Caco-2 (cell line): ENCODE measurements at regions not wholly inside any gene's neighbourhood (a gene's known extent, or its start where the extent isn't known, plus 50 kb on each side); places are given as distances from the start of the nearest gene placed in this dataset.

Experiments used
- BruUV-seq: library from RNA; stranded (reverse); fragments of 400-500 nt; replicated peaks from 2 replicates; lab custom pipeline; 2021; lab: Mats Ljungman, UMichigan
- CTCF ChIA-PET: fragments of 300-600 bp; sonication (Branson Sonifier 250); formaldehyde crosslinking; loops from one replicate; lab custom pipeline; 2022; ENCODE audit warnings: antibody characterized with exemption; lab: Charles Lee
- POLR2A ChIA-PET: fragments of 300-600 bp; sonication (Branson Sonifier 250); formaldehyde crosslinking; loops from one replicate; lab custom pipeline; 2022; ENCODE audit warnings: antibody characterized with exemption; lab: Charles Lee
- DNase-seq, 2 experiments: peaks; one replicate each; pipeline versions ENCODE4 v3.0.0 to v3.0.0-alpha.2; 2020 to 2022
- H3K27me3 ChIP-seq: replicated peaks from 2 replicates; pipeline ENCODE4 v1.6.0; 2011; ENCODE audit warnings: low read length; ENCODE audit not compliant: control insufficient read depth, insufficient read depth
- H3K36me3 ChIP-seq: 2 replicates; pipeline ENCODE4 v1.5.1; 2011; ENCODE audit warnings: low read length; ENCODE audit not compliant: control insufficient read depth, insufficient read depth
- H3K4me1 ChIP-seq: fragments of 250-450 bp; sonication (Bioruptor Pico); 2 replicates; pipeline ENCODE4 v1.5.1; 2020; ENCODE audit warnings: mild to moderate bottlenecking
- H3K4me3 ChIP-seq: 2 replicates; pipeline ENCODE4 v1.5.1; 2011; ENCODE audit warnings: low read depth, mild to moderate bottlenecking, control low read depth, low read length
- H3K9me3 ChIP-seq: fragments of 250-450 bp; sonication (Bioruptor Pico); 2 replicates; pipeline ENCODE4 v1.5.1; 2020; ENCODE audit warnings: mild to moderate bottlenecking, moderate library complexity
- H3K27ac Mint-ChIP-seq: one replicate; pipeline ENCODE4 v1.8.0; 2022; ENCODE audit warnings: mixed read lengths; ENCODE audit not compliant: unreplicated experiment
- H3K27me3 Mint-ChIP-seq: one replicate; pipeline ENCODE4 v1.8.0; 2022; ENCODE audit warnings: mixed read lengths; ENCODE audit not compliant: insufficient read depth, unreplicated experiment
- H3K36me3 Mint-ChIP-seq: one replicate; pipeline ENCODE4 v1.8.0; 2022; ENCODE audit warnings: mild to moderate bottlenecking, mixed read lengths; ENCODE audit not compliant: insufficient read depth, unreplicated experiment
- H3K4me1 Mint-ChIP-seq: one replicate; pipeline ENCODE4 v1.8.0; 2022; ENCODE audit warnings: low read depth, mixed read lengths; ENCODE audit not compliant: unreplicated experiment
- H3K4me3 Mint-ChIP-seq: one replicate; pipeline ENCODE4 v1.8.0; 2022; ENCODE audit warnings: mild to moderate bottlenecking, moderate library complexity, mixed read lengths; ENCODE audit not compliant: unreplicated experiment
- H3K9me3 Mint-ChIP-seq: one replicate; pipeline ENCODE4 v1.8.0; 2022; ENCODE audit warnings: mixed read lengths; ENCODE audit not compliant: unreplicated experiment
- CTCF ChIP-seq, 2 experiments: fragments of 200-600 bp in 1 of 2; IDR thresholded peaks; 1 replicate in 1 of 2; 2 replicates in 1 of 2; pipeline versions ENCODE4 v1.5.1 to v1.8.0; 2011 to 2022; ENCODE audit warnings: antibody characterized with exemption in 1 of 2, control low read depth in 1 of 2, inconsistent platforms in 1 of 2, low read depth in 1 of 2, low read length in 1 of 2, mild to moderate bottlenecking in 1 of 2, moderate library complexity in 1 of 2; ENCODE audit not compliant: insufficient read depth in 1 of 2, severe bottlenecking in 1 of 2, unreplicated experiment in 1 of 2
- intact Hi-C: fragments of 100-400 bp; cut with micrococcal nuclease; formaldehyde crosslinking; loops from one replicate; pipeline ENCODE4 v1.10.0; 2022; ENCODE audit not compliant: unreplicated experiment

DNA sequence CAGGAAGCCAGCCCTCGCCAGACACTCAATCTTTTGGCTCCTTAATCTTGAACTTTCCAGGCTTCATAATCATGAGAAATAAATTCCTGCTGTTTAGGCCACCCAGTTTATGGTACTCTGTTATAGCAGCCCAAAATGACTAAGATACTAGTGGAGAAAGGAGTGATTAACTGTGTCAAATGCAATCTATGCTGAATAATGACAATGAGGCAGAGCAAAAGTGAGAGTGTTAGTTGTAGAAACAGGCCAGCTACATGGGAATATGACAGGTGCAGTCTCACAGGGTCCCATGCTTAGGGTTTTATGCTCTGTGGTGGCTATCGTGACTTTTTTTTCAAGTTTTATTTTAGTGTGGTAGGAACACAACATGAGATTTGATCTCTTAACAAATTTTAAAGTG is 888.8 kb downstream of the TTLL7 start:
- H3K4me1 ChIP-seq = no peaks in the 10 kb centered on the region
- CTCF ChIA-PET = no interaction called here
- no peaks in the 10 kb centered on the region for H3K27me3 ChIP-seq
- Mint-ChIP-seq H3K4me1 (peaks cover 15% of the 10 kb centered on the region), H3K27ac (no peak overlapping the region), H3K36me3 (no peaks in the 10 kb centered on the region), H3K27me3 (no peaks in the 10 kb centered on the region), H3K4me3 (no peak overlapping the region), H3K9me3 (no peaks in the 10 kb centered on the region)
- no peak for DNase-seq
- no peak for TF ChIP-seq CTCF (IDR thresholded peaks at IDR 0.05; ENCODE audit: insufficient read depth in 1 of 2, low read depth in 1 of 2, low read length in 1 of 2, severe bottlenecking in 1 of 2, unreplicated experiment in 1 of 2)
- no TSS peak for BruUV-seq
- H3K9me3 ChIP-seq = no peaks in the 10 kb centered on the region
- H3K4me3 ChIP-seq = no peak overlapping the region
- POLR2A ChIA-PET = no interaction called here
- intact Hi-C loops = no loop called here
- no peaks in the 10 kb centered on the region for H3K36me3 ChIP-seq

DNA sequence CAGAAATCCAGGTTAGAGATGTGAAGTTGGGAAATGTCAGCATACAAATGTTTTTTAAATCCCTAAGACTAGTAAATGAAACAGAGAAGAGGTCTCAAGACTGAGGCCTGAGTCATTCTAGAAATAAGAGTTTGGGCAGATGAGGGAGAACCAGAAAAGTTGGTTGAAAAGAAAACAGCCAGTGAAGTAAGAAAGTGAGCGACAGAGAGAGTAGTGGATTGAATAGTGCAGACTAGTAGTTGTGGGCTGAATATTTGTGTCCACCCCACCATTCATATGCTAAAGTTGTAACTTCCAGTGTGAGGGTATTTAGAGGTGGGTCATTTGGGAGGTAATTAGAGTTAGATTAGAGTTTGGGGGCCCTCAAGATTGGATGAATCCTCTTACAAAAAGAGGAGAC is 889.2 kb downstream of the TTLL7 start:
- Mint-ChIP-seq H3K4me3 (no peak overlapping the region), H3K27ac (no peak overlapping the region), H3K9me3 (no peaks in the 10 kb centered on the region), H3K27me3 (no peaks in the 10 kb centered on the region), H3K4me1 (peaks cover 15% of the 10 kb centered on the region), H3K36me3 (no peaks in the 10 kb centered on the region)
- no peaks in the 10 kb centered on the region for H3K9me3 ChIP-seq
- no TSS peak for BruUV-seq
- intact Hi-C loops = no loop called here
- no peaks in the 10 kb centered on the region for H3K36me3 ChIP-seq
- no peaks in the 10 kb centered on the region for H3K4me1 ChIP-seq
- POLR2A ChIA-PET = no interaction called here
- no peak for DNase-seq
- CTCF ChIA-PET = no interaction called here
- no peak overlapping the region for H3K4me3 ChIP-seq
- no peak for TF ChIP-seq CTCF (IDR thresholded peaks at IDR 0.05; ENCODE audit: insufficient read depth in 1 of 2, low read depth in 1 of 2, low read length in 1 of 2, severe bottlenecking in 1 of 2, unreplicated experiment in 1 of 2)
- H3K27me3 ChIP-seq = no peaks in the 10 kb centered on the region

GRCh38 chr1:83104558-83104957 is 894.4 kb downstream of the TTLL7 start:
- intact Hi-C loops = no loop called here
- H3K9me3 Mint-ChIP-seq = no peaks in the 10 kb centered on the region
- Histone ChIP-seq H3K4me1 (no peaks in the 10 kb centered on the region), H3K27me3 (no peaks in the 10 kb centered on the region), H3K9me3 (no peaks in the 10 kb centered on the region), H3K36me3 (no peaks in the 10 kb centered on the region), H3K4me3 (no peak overlapping the region)
- POLR2A ChIA-PET = no interaction called here
- no peak overlapping the region for H3K4me3 Mint-ChIP-seq
- no peak for DNase-seq
- no peaks in the 10 kb centered on the region for H3K36me3 Mint-ChIP-seq
- no peaks in the 10 kb centered on the region for H3K4me1 Mint-ChIP-seq
- H3K27me3 Mint-ChIP-seq = no peaks in the 10 kb centered on the region
- no peak for TF ChIP-seq CTCF (IDR thresholded peaks at IDR 0.05; ENCODE audit: insufficient read depth in 1 of 2, low read depth in 1 of 2, low read length in 1 of 2, severe bottlenecking in 1 of 2, unreplicated experiment in 1 of 2)
- CTCF ChIA-PET = no interaction called here
- no TSS peak for BruUV-seq
- no peak overlapping the region for H3K27ac Mint-ChIP-seq
